H9 (cell line): ENCODE measurements at regions not wholly inside any gene's neighbourhood (a gene's known extent, or its start where the extent isn't known, plus 50 kb on each side); places are given as distances from the start of the nearest gene placed in this dataset.

ENCODE experiments used
- DNase-seq: peaks from one replicate; pipeline ENCODE4 v3.0.0-alpha.2; 2017
- H2AFZ ChIP-seq: one replicate; pipeline ENCODE4 v1.6.1; 2013; ENCODE audit warnings: mild to moderate bottlenecking, low read length, control low read depth, moderate library complexity
- H2AK5ac ChIP-seq: 2 replicates; pipeline ENCODE4 v1.6.1; 2013; ENCODE audit warnings: low read length, control low read depth, mixed read lengths; ENCODE audit not compliant: insufficient read length
- H2BK120ac ChIP-seq: one replicate; pipeline ENCODE4 v1.6.1; 2013; ENCODE audit warnings: low read depth, mild to moderate bottlenecking, low read length, control low read depth, inconsistent platforms; ENCODE audit not compliant: poor library complexity, severe bottlenecking
- H2BK12ac ChIP-seq: 2 replicates; pipeline ENCODE4 v1.6.1; 2013; ENCODE audit warnings: low read length, control low read depth, mixed read lengths, low read depth; ENCODE audit not compliant: insufficient read length
- H2BK15ac ChIP-seq: 2 replicates; pipeline ENCODE4 v1.6.1; 2013; ENCODE audit warnings: low read depth, low read length, control low read depth
- H2BK20ac ChIP-seq: one replicate; pipeline ENCODE4 v1.6.1; 2013; ENCODE audit warnings: low read depth, mild to moderate bottlenecking, low read length, control low read depth, inconsistent platforms; ENCODE audit not compliant: poor library complexity, severe bottlenecking
- H2BK5ac ChIP-seq: 2 replicates; pipeline ENCODE4 v1.6.1; 2013; ENCODE audit warnings: low read length, control low read depth, mixed read lengths; ENCODE audit not compliant: insufficient read length
- H3K14ac ChIP-seq: 2 replicates; pipeline ENCODE4 v1.6.1; 2013; ENCODE audit warnings: low read length, control low read depth; ENCODE audit not compliant: insufficient read depth
- H3K18ac ChIP-seq: 2 replicates; pipeline ENCODE4 v1.6.1; 2013; ENCODE audit warnings: low read depth, mild to moderate bottlenecking, mixed read lengths, low read length, control low read depth; ENCODE audit not compliant: insufficient read length
- H3K23ac ChIP-seq: 2 replicates; pipeline ENCODE4 v1.6.1; 2013; ENCODE audit warnings: low read length, control low read depth, mixed read lengths, low read depth; ENCODE audit not compliant: insufficient read length
- H3K23me2 ChIP-seq: 2 replicates; pipeline ENCODE4 v1.6.1; 2013; ENCODE audit warnings: low read depth, mild to moderate bottlenecking, mixed read lengths, low read length, control low read depth; ENCODE audit not compliant: insufficient read length, poor library complexity, severe bottlenecking
- H3K27ac ChIP-seq: 2 replicates; pipeline ENCODE4 v1.5.1; 2013; ENCODE audit warnings: low read length, control low read depth, mixed read lengths, low read depth; ENCODE audit not compliant: insufficient read length
- H3K27me3 ChIP-seq: 2 replicates; pipeline ENCODE4 v1.6.1; 2013; ENCODE audit warnings: low read length, control low read depth, inconsistent platforms; ENCODE audit not compliant: insufficient read depth
- H3K4ac ChIP-seq: 2 replicates; pipeline ENCODE4 v1.6.1; 2013; ENCODE audit warnings: low read depth, mild to moderate bottlenecking, control low read depth, inconsistent platforms, low read length, moderate library complexity
- H3K4me1 ChIP-seq: 2 replicates; pipeline ENCODE4 v1.6.1; 2013; ENCODE audit warnings: low read length, control low read depth, inconsistent platforms; ENCODE audit not compliant: insufficient read depth
- H3K4me2 ChIP-seq: 2 replicates; pipeline ENCODE4 v1.6.1; 2013; ENCODE audit warnings: low read length, control low read depth, mixed read lengths; ENCODE audit not compliant: insufficient read length, insufficient read depth
- H3K56ac ChIP-seq: 2 replicates; pipeline ENCODE4 v1.6.1; 2013; ENCODE audit warnings: low read depth, mild to moderate bottlenecking, mixed read lengths, low read length, control low read depth; ENCODE audit not compliant: insufficient read length
- H3K79me1 ChIP-seq: 2 replicates; pipeline ENCODE4 v1.6.1; 2013; ENCODE audit warnings: low read depth, mild to moderate bottlenecking, moderate library complexity, low read length, control low read depth, inconsistent platforms; ENCODE audit not compliant: insufficient read depth, poor library complexity, severe bottlenecking
- H3K79me2 ChIP-seq: 2 replicates; pipeline ENCODE4 v1.6.1; 2013; ENCODE audit warnings: low read length, control low read depth, inconsistent platforms; ENCODE audit not compliant: insufficient read depth
- H3K9ac ChIP-seq: 2 replicates; pipeline ENCODE4 v1.6.1; 2013; ENCODE audit warnings: low read length, control low read depth, mixed read lengths; ENCODE audit not compliant: insufficient read length; ENCODE audit errors: extremely low read depth
- H3K9me3 ChIP-seq: one replicate; pipeline ENCODE4 v1.6.1; 2013; ENCODE audit warnings: low read depth, low read length, inconsistent platforms; ENCODE audit not compliant: control insufficient read depth
- H3T11ph ChIP-seq: one replicate; pipeline ENCODE4 v1.6.1; 2013; ENCODE audit warnings: mild to moderate bottlenecking, low read length, control low read depth, inconsistent platforms
- H4K20me1 ChIP-seq: one replicate; pipeline ENCODE4 v1.6.1; 2013; ENCODE audit not compliant: control insufficient read depth, insufficient read length, insufficient read depth
- H4K5ac ChIP-seq: 2 replicates; pipeline ENCODE4 v1.6.1; 2013; ENCODE audit warnings: low read depth, mild to moderate bottlenecking, mixed read lengths, low read length, control low read depth; ENCODE audit not compliant: insufficient read length
- H4K8ac ChIP-seq: replicated peaks from 2 replicates; pipeline ENCODE4 v1.6.1; 2013; ENCODE audit warnings: low read length, control low read depth, mixed read lengths, low read depth; ENCODE audit not compliant: insufficient read length
- H4K91ac ChIP-seq: 2 replicates; pipeline ENCODE4 v1.6.1; 2013; ENCODE audit warnings: low read depth, mild to moderate bottlenecking, moderate library complexity, mixed read lengths, low read length, control low read depth; ENCODE audit not compliant: insufficient read length
- H3K27ac Mint-ChIP-seq, 3 experiments: 2 replicates in 2 of 3; 3 replicates in 1 of 3; pipeline ENCODE4 v1.8.0; 2020 to 2021; ENCODE audit warnings: mixed read lengths in 3 of 3, mild to moderate bottlenecking in 1 of 3, moderate library complexity in 1 of 3
- H3K27me3 Mint-ChIP-seq: 2 replicates; pipeline ENCODE4 v1.8.0; 2021; ENCODE audit warnings: low read depth, mild to moderate bottlenecking, moderate library complexity, mixed read lengths
- H3K36me3 Mint-ChIP-seq, 3 experiments: 2 replicates in 2 of 3; 3 replicates in 1 of 3; pipeline ENCODE4 v1.8.0; 2020 to 2021; ENCODE audit warnings: low read depth in 3 of 3, mixed read lengths in 3 of 3; ENCODE audit not compliant: insufficient read depth in 1 of 3
- H3K4me1 Mint-ChIP-seq, 2 experiments: 2 replicates each; pipeline ENCODE4 v1.8.0; 2020; ENCODE audit warnings: mixed read lengths in 2 of 2
- H3K4me3 Mint-ChIP-seq, 2 experiments: 2 replicates in 1 of 2; 3 replicates in 1 of 2; pipeline ENCODE4 v1.8.0; 2020 to 2021; ENCODE audit warnings: mild to moderate bottlenecking in 2 of 2, mixed read lengths in 2 of 2, moderate library complexity in 1 of 2
- H3K9me3 Mint-ChIP-seq, 2 experiments: 2 replicates in 1 of 2; 3 replicates in 1 of 2; pipeline ENCODE4 v1.8.0; 2020; ENCODE audit warnings: mild to moderate bottlenecking in 2 of 2, mixed read lengths in 2 of 2, moderate library complexity in 1 of 2
- WGBS: extraction: QIAGEN DNeasy Blood & Tissue Kit; methylation state at CpG from one replicate; pipeline ENCODE4 v1.1.7; 2013; ENCODE audit warnings: missing lambda C conversion rate, low lambda C conversion rate, mixed read lengths; ENCODE audit not compliant: insufficient read length; ENCODE audit errors: extremely low coverage; 5-methylcytosine and 5-hydroxymethylcytosine counted together
- TF ChIP-seq, protein P1 (sequence below): fragments of 200-600 bp; sonication (generic); conservative IDR thresholded peaks from 3 replicates; pipeline ENCODE4 v1.8.0; 2021; ENCODE audit warnings: antibody characterized with exemption, mild to moderate bottlenecking

GRCh38 chr10:3415878-3416605 is 243.5 kb upstream of the PITRM1 start:
- Histone ChIP-seq H3K23me2 (no peaks in the 10 kb centered on the region), H3K27me3 (no peaks in the 10 kb centered on the region), H2BK15ac (no peak overlapping the region), H3T11ph (no peak overlapping the region), H4K8ac (no peak overlapping the region), H2BK20ac (no peak overlapping the region), H2AK5ac (no peak overlapping the region), H4K20me1 (no peaks in the 10 kb centered on the region), H3K23ac (no peak overlapping the region), H3K14ac (no peak overlapping the region), H2BK12ac (no peak overlapping the region), H3K4me1 (no peaks in the 10 kb centered on the region), H3K9me3 (no peaks in the 10 kb centered on the region), H2BK5ac (no peak overlapping the region), H3K18ac (no peak overlapping the region), H2AFZ (no peak overlapping the region), H4K91ac (no peak overlapping the region), H4K5ac (no peak overlapping the region), H3K27ac (no peak overlapping the region), H3K79me2 (no peaks in the 10 kb centered on the region), H3K79me1 (no peaks in the 10 kb centered on the region), H3K56ac (no peak overlapping the region), H3K4ac (no peak overlapping the region), H2BK120ac (no peak overlapping the region), H3K9ac (no peak overlapping the region), H3K4me2 (no peak overlapping the region)
- H3K36me3 Mint-ChIP-seq, result no peaks in the 10 kb centered on the region
- H3K27ac Mint-ChIP-seq, result no peak overlapping the region
- peaks cover 6% of the 10 kb centered on the region for H3K27me3 Mint-ChIP-seq
- H3K9me3 Mint-ChIP-seq, result peaks cover 0 to 2% of the 10 kb centered on the region in 2 experiments; a peak in 3 of 5 replicates
- no CpG with 5 or more reads among the region's 17 CpGs for WGBS
- no peak for DNase-seq
- no peak overlapping the region for H3K4me3 Mint-ChIP-seq
- TF ChIP-seq, protein P1, sequence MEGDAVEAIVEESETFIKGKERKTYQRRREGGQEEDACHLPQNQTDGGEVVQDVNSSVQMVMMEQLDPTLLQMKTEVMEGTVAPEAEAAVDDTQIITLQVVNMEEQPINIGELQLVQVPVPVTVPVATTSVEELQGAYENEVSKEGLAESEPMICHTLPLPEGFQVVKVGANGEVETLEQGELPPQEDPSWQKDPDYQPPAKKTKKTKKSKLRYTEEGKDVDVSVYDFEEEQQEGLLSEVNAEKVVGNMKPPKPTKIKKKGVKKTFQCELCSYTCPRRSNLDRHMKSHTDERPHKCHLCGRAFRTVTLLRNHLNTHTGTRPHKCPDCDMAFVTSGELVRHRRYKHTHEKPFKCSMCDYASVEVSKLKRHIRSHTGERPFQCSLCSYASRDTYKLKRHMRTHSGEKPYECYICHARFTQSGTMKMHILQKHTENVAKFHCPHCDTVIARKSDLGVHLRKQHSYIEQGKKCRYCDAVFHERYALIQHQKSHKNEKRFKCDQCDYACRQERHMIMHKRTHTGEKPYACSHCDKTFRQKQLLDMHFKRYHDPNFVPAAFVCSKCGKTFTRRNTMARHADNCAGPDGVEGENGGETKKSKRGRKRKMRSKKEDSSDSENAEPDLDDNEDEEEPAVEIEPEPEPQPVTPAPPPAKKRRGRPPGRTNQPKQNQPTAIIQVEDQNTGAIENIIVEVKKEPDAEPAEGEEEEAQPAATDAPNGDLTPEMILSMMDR, result no peak
- peaks cover 15 to 16% of the 10 kb centered on the region in 2 experiments for H3K4me1 Mint-ChIP-seq
